ENCODE measurements at regions not wholly inside any gene's neighbourhood (a gene's known extent, or its start where the extent isn't known, plus 50 kb on each side); places are given as distances from the start of the nearest gene placed in this dataset.

DNA sequence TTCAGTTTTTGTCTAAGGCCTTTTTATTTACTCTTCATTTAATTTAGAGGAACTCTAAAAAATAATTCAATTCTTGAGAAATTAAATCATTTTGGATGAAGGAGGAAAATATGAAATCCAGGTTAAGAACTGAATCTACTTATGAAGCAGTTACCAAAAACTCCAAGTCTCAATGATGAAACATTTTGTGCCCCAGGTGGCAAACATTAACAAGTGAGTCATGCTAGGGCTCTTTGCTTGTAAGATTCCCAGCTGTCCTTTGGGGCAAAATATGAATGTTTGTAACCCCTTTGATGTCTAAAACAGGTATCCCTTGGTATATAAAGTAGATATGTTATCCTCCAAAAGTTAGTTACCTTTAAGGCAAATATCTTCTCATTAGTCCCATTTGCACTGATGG, 202.4 kb downstream of the NEDD1 start:
- Histone ChIP-seq H3K9me3 (ENCODE audit: insufficient read depth, low read depth, low read length) (no peaks in the 10 kb centered on the region), H3K27me3 (ENCODE audit: insufficient read depth, low read length) (no peaks in the 10 kb centered on the region), H3K79me2 (ENCODE audit: insufficient read depth, low read length) (no peaks in the 10 kb centered on the region), H3K4me1 (ENCODE audit: insufficient read depth, low read length) (no peaks in the 10 kb centered on the region), H3K4me2 (ENCODE audit: low read length) (no peak overlapping the region), H3K9ac (ENCODE audit: low read length) (no peak overlapping the region), H3K27ac (ENCODE audit: low read depth, low read length) (no peak overlapping the region), H3K36me3 (ENCODE audit: insufficient read depth, low read length) (no peaks in the 10 kb centered on the region), H2AFZ (ENCODE audit: low read depth, low read length) (no peak overlapping the region), H4K20me1 (ENCODE audit: insufficient read depth, low read length) (no peaks in the 10 kb centered on the region), H3K4me3 (ENCODE audit: insufficient read depth, low read depth, low read length) (no peak overlapping the region)
- TF ChIP-seq EZH2 (IDR thresholded peaks at IDR 0.05; ENCODE audit: insufficient read depth, low read length) (no peak), CTCF (IDR thresholded peaks at IDR 0.05; ENCODE audit: insufficient read depth, low read depth, low read length) (no peak)
- Mint-ChIP-seq H3K4me3 (ENCODE audit: unreplicated experiment) (no peak overlapping the region), H3K36me3 (ENCODE audit: low read depth, unreplicated experiment) (no peaks in the 10 kb centered on the region), H3K27ac (ENCODE audit: unreplicated experiment) (no peak overlapping the region), H3K27me3 (ENCODE audit: low read depth, unreplicated experiment) (no peaks in the 10 kb centered on the region), H3K4me1 (ENCODE audit: low read depth, unreplicated experiment) (peaks cover 4% of the 10 kb centered on the region), H3K9me3 (ENCODE audit: unreplicated experiment) (peaks cover 2% of the 10 kb centered on the region)
- DNase-seq (ENCODE audit: low read depth) (no peak), FAIRE-seq (no peak)

DNA sequence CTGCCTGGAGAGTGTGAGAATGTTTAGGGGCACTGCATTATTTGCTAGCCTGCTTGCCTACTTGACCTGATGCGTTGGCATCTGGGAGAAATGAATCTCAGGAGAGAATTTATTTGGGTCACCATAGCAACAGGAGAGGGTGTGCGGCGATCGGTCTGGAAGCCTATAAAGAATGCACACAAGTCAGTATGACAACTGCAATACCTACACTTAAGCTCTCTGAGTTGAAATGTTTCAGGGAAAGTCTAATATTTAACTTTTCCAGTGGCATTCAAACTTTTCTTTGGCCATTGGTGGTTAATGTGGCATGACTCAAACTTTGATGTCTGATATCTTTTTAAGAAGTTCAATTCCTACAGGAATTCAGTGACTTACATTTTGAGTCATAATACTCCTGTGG, 205.1 kb downstream of the NEDD1 start:
- no peaks in the 10 kb centered on the region for H3K9me3 ChIP-seq (ENCODE audit: insufficient read depth, low read depth, low read length)
- DNase-seq (ENCODE audit: low read depth) (no peak), FAIRE-seq (no peak)
- TF ChIP-seq EZH2 (IDR thresholded peaks at IDR 0.05; ENCODE audit: insufficient read depth, low read length) (no peak), CTCF (IDR thresholded peaks at IDR 0.05; ENCODE audit: insufficient read depth, low read depth, low read length) (no peak)
- H3K4me3 Mint-ChIP-seq (ENCODE audit: unreplicated experiment): no peak overlapping the region
- no peaks in the 10 kb centered on the region for H4K20me1 ChIP-seq (ENCODE audit: insufficient read depth, low read length)
- no peak overlapping the region for H3K27ac ChIP-seq (ENCODE audit: low read depth, low read length)
- no peaks in the 10 kb centered on the region for H3K27me3 ChIP-seq (ENCODE audit: insufficient read depth, low read length)
- no peak overlapping the region for H3K4me2 ChIP-seq (ENCODE audit: low read length)
- H3K36me3 Mint-ChIP-seq (ENCODE audit: low read depth, unreplicated experiment): no peaks in the 10 kb centered on the region
- H3K27ac Mint-ChIP-seq (ENCODE audit: unreplicated experiment): no peak overlapping the region
- H3K4me3 ChIP-seq (ENCODE audit: insufficient read depth, low read depth, low read length): no peak overlapping the region
- H3K4me1 ChIP-seq (ENCODE audit: insufficient read depth, low read length): no peaks in the 10 kb centered on the region
- peaks cover 4% of the 10 kb centered on the region for H3K4me1 Mint-ChIP-seq (ENCODE audit: low read depth, unreplicated experiment)
- H3K27me3 Mint-ChIP-seq (ENCODE audit: low read depth, unreplicated experiment): no peaks in the 10 kb centered on the region
- no peak overlapping the region for H3K9ac ChIP-seq (ENCODE audit: low read length)
- H2AFZ ChIP-seq (ENCODE audit: low read depth, low read length): no peak overlapping the region
- H3K79me2 ChIP-seq (ENCODE audit: insufficient read depth, low read length): no peaks in the 10 kb centered on the region
- no peaks in the 10 kb centered on the region for H3K36me3 ChIP-seq (ENCODE audit: insufficient read depth, low read length)
- H3K9me3 Mint-ChIP-seq (ENCODE audit: unreplicated experiment): no peaks in the 10 kb centered on the region

GRCh38 chr12:97118796-97119375, 211.8 kb downstream of the NEDD1 start:
- Histone ChIP-seq H3K36me3 (ENCODE audit: insufficient read depth, low read length) (no peaks in the 10 kb centered on the region), H3K4me2 (ENCODE audit: low read length) (no peak overlapping the region), H3K4me1 (ENCODE audit: insufficient read depth, low read length) (no peaks in the 10 kb centered on the region), H3K9ac (ENCODE audit: low read length) (no peak overlapping the region), H4K20me1 (ENCODE audit: insufficient read depth, low read length) (no peaks in the 10 kb centered on the region), H3K27ac (ENCODE audit: low read depth, low read length) (no peak overlapping the region), H3K9me3 (ENCODE audit: insufficient read depth, low read depth, low read length) (no peaks in the 10 kb centered on the region), H2AFZ (ENCODE audit: low read depth, low read length) (no peak overlapping the region), H3K4me3 (ENCODE audit: insufficient read depth, low read depth, low read length) (no peak overlapping the region), H3K27me3 (ENCODE audit: insufficient read depth, low read length) (no peaks in the 10 kb centered on the region), H3K79me2 (ENCODE audit: insufficient read depth, low read length) (no peaks in the 10 kb centered on the region)
- Mint-ChIP-seq H3K4me1 (ENCODE audit: low read depth, unreplicated experiment) (no peaks in the 10 kb centered on the region), H3K27ac (ENCODE audit: unreplicated experiment) (no peak overlapping the region), H3K9me3 (ENCODE audit: unreplicated experiment) (no peaks in the 10 kb centered on the region), H3K4me3 (ENCODE audit: unreplicated experiment) (no peak overlapping the region), H3K27me3 (ENCODE audit: low read depth, unreplicated experiment) (no peaks in the 10 kb centered on the region), H3K36me3 (ENCODE audit: low read depth, unreplicated experiment) (no peaks in the 10 kb centered on the region)
- no peak for FAIRE-seq
- no peak for DNase-seq (ENCODE audit: low read depth)
- TF ChIP-seq EZH2 (IDR thresholded peaks at IDR 0.05; ENCODE audit: insufficient read depth, low read length): no peak
